ENCODE measurements at regions not wholly inside any gene's neighbourhood (a gene's known extent, or its start where the extent isn't known, plus 50 kb on each side); places are given as distances from the start of the nearest gene placed in this dataset.

GRCh38 chr12:89020121-89020480 is 332.2 kb downstream of the DUSP6 start:
- TF ChIP-seq POLR2A (IDR thresholded peaks at IDR 0.05) (no peak), CTCF (IDR thresholded peaks at IDR 0.05) (no peak)
- H3K36me3 ChIP-seq = no peaks in the 10 kb centered on the region

GRCh38 chr12:89019439-89020120 is 332.7 kb downstream of the DUSP6 start:
- intact Hi-C loops (cut with DNase I) = loop anchor here (1.0 to 10.0 kb wide), 7 partner anchors 441 to 945 kb away; partner anchors contain the start of genes GALNT4 (in 4 of the 10) and POC1B (in 4 of the 10)
- 8 to 13% (median 9%) methylated on average over 14 of the region's 14 CpGs for WGBS, 4 donors
- no peaks in the 10 kb centered on the region for H3K36me3 ChIP-seq
- DNase-seq = peak; percentile 52 to 77 (median 71)
- peaks cover 0 to 10% (median 5%) of the 10 kb centered on the region in 12 donors for H3K4me1 ChIP-seq
- H3K9me3 ChIP-seq = peaks cover 0 to 2% (median 0%) of the 10 kb centered on the region in 12 donors
- H3K27me3 ChIP-seq = peaks cover 0 to 3% (median 0%) of the 10 kb centered on the region in 9 donors
- H3K4me3 ChIP-seq = peak overlapping the region in 9 of 12 donors; percentile 22 to 48 (median 35)
- TF ChIP-seq CTCF (IDR thresholded peaks at IDR 0.05) = peak; percentile 72 to 89 (median 84)
- no peak for TF ChIP-seq POLR2A (IDR thresholded peaks at IDR 0.05)
- ATAC-seq = peak; percentile 91 to 98 (median 96)
- H3K27ac ChIP-seq = no peak overlapping the region

More at GRCh38 chr12:89020121-89020480, 332.2 kb downstream of the DUSP6 start:
- intact Hi-C loops (cut with DNase I) = no loop called here
- Histone ChIP-seq H3K27ac (no peak overlapping the region), H3K9me3 (peaks cover 0 to 3% (median 0%) of the 10 kb centered on the region in 12 donors), H3K4me1 (peaks cover 0 to 10% (median 5%) of the 10 kb centered on the region in 12 donors), H3K27me3 (peaks cover 0 to 4% (median 0%) of the 10 kb centered on the region in 9 donors), H3K4me3 (no peak overlapping the region)
- ATAC-seq (no peak), DNase-seq (no peak)

GRCh38 chr12:89016970-89017778 is 335.1 kb downstream of the DUSP6 start:
- intact Hi-C loops (cut with DNase I) = loop anchor here in 6 of 10 donors (2.0 to 10.0 kb wide), 3 partner anchors 446 to 948 kb away; partner anchors contain the start of gene POC1B (in 4 of the 6)
- DNase-seq (peak in 2 of 5 donors; percentile 19 to 25), ATAC-seq (peak in 3 of 4 donors; percentile 47 to 59 (median 53))

More at GRCh38 chr12:89016970-89017778, 335.1 kb downstream of the DUSP6 start:
- Histone ChIP-seq H3K4me3 (peak overlapping the region in 1 of 12 donors; percentile 17), H3K27ac (no peak overlapping the region), H3K9me3 (no peaks in the 10 kb centered on the region), H3K4me1 (peaks cover 0 to 10% (median 5%) of the 10 kb centered on the region in 12 donors), H3K27me3 (no peaks in the 10 kb centered on the region), H3K36me3 (no peaks in the 10 kb centered on the region)
- TF ChIP-seq POLR2A (IDR thresholded peaks at IDR 0.05) = no peak
- TF ChIP-seq CTCF (IDR thresholded peaks at IDR 0.05) = peak; percentile 60 to 86 (median 74)
- WGBS, 4 donors = 14 to 16% (median 14%) methylated on average over 21 of the region's 21 CpGs

Measured in heart left ventricle (tissue), 16 donors.